ENCODE measurements at regions not wholly inside any gene's neighbourhood (a gene's known extent, or its start where the extent isn't known, plus 50 kb on each side); places are given as distances from the start of the nearest gene placed in this dataset.

GRCh38 chr3:189455641-189456417 lies 175.4 kb upstream of the TP63 start:
- no peak overlapping the region for H3K27ac Mint-ChIP-seq
- H3K4me3 ChIP-seq (ENCODE audit: low read length): no peak overlapping the region
- H3K36me3 Mint-ChIP-seq: peaks cover 0 to 13% (median 2%) of the 10 kb centered on the region in 3 donors
- no peaks in the 10 kb centered on the region for H3K27me3 ChIP-seq (ENCODE audit: insufficient read depth, low read length, poor library complexity, severe bottlenecking)
- H3K4me1 ChIP-seq (ENCODE audit: insufficient read depth, low read length): no peaks in the 10 kb centered on the region
- ChIA-PET CTCF (no interaction called here), POLR2A (no interaction called here)
- H3K27me3 Mint-ChIP-seq: peaks cover 0 to 2% of the 10 kb centered on the region in 2 donors
- H3K9me3 Mint-ChIP-seq: no peaks in the 10 kb centered on the region
- DNase-seq: no peak
- H3K9me3 ChIP-seq (ENCODE audit: low read length): no peaks in the 10 kb centered on the region
- H3K4me1 Mint-ChIP-seq: no peaks in the 10 kb centered on the region
- H3K27ac ChIP-seq (ENCODE audit: low read depth, low read length): no peak overlapping the region
- H3K36me3 ChIP-seq (ENCODE audit: insufficient read depth, low read length): no peaks in the 10 kb centered on the region
- no peak overlapping the region for H3K4me3 Mint-ChIP-seq

GRCh38 chr3:189457201-189457607 lies 174.0 kb upstream of the TP63 start:
- Histone ChIP-seq H3K36me3 (ENCODE audit: insufficient read depth, low read length) (no peaks in the 10 kb centered on the region), H3K27me3 (ENCODE audit: insufficient read depth, low read length, poor library complexity, severe bottlenecking) (no peaks in the 10 kb centered on the region), H3K4me1 (ENCODE audit: insufficient read depth, low read length) (no peaks in the 10 kb centered on the region), H3K9me3 (ENCODE audit: low read length) (no peaks in the 10 kb centered on the region), H3K4me3 (ENCODE audit: low read length) (no peak overlapping the region), H3K27ac (ENCODE audit: low read depth, low read length) (no peak overlapping the region)
- H3K9me3 Mint-ChIP-seq: no peaks in the 10 kb centered on the region
- no peak for DNase-seq
- POLR2A ChIA-PET: no interaction called here
- CTCF ChIA-PET: no interaction called here
- peaks cover 0 to 2% of the 10 kb centered on the region in 2 donors for H3K27me3 Mint-ChIP-seq
- peaks cover 0 to 13% (median 2%) of the 10 kb centered on the region in 3 donors for H3K36me3 Mint-ChIP-seq
- H3K4me1 Mint-ChIP-seq: no peaks in the 10 kb centered on the region
- no peak overlapping the region for H3K4me3 Mint-ChIP-seq
- no peak overlapping the region for H3K27ac Mint-ChIP-seq

DNA sequence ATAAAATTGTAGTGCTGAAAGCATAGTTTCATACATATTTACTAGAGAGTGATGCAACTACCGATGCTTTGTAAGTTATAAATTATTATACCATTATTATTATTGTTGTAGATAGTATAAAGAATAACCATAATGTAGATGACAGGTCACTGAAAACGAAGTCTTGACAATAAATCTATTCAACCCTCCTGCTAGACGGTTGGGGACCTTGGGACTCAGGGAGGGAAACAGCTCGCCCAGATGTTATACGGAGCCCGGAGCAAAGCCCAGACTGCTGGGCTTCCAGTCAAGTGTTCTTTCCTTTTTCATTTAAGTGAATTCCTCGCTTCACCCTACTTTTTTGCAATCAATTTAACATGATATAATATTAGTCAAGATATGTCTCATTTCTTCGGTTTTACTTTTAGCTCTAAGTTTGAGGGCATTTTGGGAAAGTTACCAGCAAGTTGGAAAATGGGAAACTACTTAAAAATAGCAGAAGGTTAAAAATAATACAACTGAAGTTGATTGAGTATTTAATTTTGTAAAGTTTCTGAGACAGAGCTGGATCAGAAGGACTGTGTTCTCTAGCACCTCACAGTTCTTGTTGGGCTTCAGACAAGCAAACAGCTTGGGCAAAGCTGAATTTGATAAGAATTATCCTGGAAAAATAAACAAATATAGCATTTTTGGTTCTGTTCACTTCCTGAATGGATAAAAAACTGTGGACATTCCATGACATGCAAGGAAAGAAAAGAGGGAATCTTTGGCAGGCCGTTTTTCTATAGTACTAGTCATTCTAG lies 173.4 kb upstream of the TP63 start:
- Histone ChIP-seq H3K36me3 (ENCODE audit: insufficient read depth, low read length) (no peaks in the 10 kb centered on the region), H3K9me3 (ENCODE audit: low read length) (no peaks in the 10 kb centered on the region), H3K27me3 (ENCODE audit: insufficient read depth, low read length, poor library complexity, severe bottlenecking) (no peaks in the 10 kb centered on the region), H3K27ac (ENCODE audit: low read depth, low read length) (no peak overlapping the region), H3K4me3 (ENCODE audit: low read length) (no peak overlapping the region), H3K4me1 (ENCODE audit: insufficient read depth, low read length) (no peaks in the 10 kb centered on the region)
- H3K4me3 Mint-ChIP-seq: no peak overlapping the region
- H3K27me3 Mint-ChIP-seq: peaks cover 0 to 2% of the 10 kb centered on the region in 2 donors
- no peak for DNase-seq
- POLR2A ChIA-PET: no interaction called here
- peaks cover 0 to 13% (median 2%) of the 10 kb centered on the region in 3 donors for H3K36me3 Mint-ChIP-seq
- H3K4me1 Mint-ChIP-seq: no peaks in the 10 kb centered on the region
- CTCF ChIA-PET: no interaction called here
- H3K9me3 Mint-ChIP-seq: no peaks in the 10 kb centered on the region
- no peak overlapping the region for H3K27ac Mint-ChIP-seq

DNA sequence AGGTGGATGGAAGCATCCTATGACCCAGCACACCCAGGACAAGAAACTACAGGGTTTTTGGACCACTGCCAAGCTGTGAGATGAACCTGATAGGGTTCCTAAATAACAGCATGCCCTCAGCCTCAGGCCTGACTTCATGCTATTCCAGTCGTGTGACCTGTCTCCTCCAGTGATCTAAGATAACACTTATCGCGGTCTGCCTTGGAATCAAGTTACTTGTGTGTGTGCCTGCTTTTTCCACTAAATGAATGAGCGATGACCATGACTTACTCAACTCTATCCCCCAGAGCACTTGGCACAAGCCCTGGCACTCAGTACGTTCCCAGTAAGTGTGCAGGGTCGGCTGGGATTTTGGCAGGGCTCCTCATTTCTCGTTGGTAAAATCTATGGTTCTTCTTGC lies 172.7 kb upstream of the TP63 start:
- ChIA-PET POLR2A (no interaction called here), CTCF (no interaction called here)
- H3K4me1 Mint-ChIP-seq: no peaks in the 10 kb centered on the region
- H3K27ac ChIP-seq (ENCODE audit: low read depth, low read length): no peak overlapping the region
- H3K36me3 ChIP-seq (ENCODE audit: insufficient read depth, low read length): no peaks in the 10 kb centered on the region
- H3K4me1 ChIP-seq (ENCODE audit: insufficient read depth, low read length): no peaks in the 10 kb centered on the region
- H3K27me3 ChIP-seq (ENCODE audit: insufficient read depth, low read length, poor library complexity, severe bottlenecking): no peaks in the 10 kb centered on the region
- no peak overlapping the region for H3K4me3 Mint-ChIP-seq
- no peaks in the 10 kb centered on the region for H3K9me3 Mint-ChIP-seq
- peaks cover 0 to 13% (median 2%) of the 10 kb centered on the region in 3 donors for H3K36me3 Mint-ChIP-seq
- no peak for DNase-seq
- no peaks in the 10 kb centered on the region for H3K27me3 Mint-ChIP-seq
- H3K9me3 ChIP-seq (ENCODE audit: low read length): no peaks in the 10 kb centered on the region
- H3K27ac Mint-ChIP-seq: no peak overlapping the region
- no peak overlapping the region for H3K4me3 ChIP-seq (ENCODE audit: low read length)

DNA sequence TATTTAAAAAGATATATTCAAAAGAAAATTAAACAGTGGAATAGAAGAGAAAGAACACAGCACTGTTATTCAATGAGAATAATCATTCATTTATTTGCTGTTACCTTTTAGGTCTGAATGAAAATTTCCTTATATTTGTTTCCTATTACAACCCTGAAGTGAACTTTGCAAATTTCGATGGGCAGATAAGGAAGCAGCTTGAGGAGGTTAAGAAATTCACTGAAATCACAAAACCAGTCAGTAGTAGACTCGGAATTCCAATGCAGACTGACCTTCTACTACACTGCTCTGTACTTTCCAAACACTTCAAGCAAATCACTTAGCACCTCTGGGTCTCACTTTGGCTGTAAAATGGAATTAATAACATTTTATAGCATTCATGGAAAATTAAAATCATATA lies 172.0 kb upstream of the TP63 start:
- peaks cover 0 to 13% (median 2%) of the 10 kb centered on the region in 3 donors for H3K36me3 Mint-ChIP-seq
- H3K27ac ChIP-seq (ENCODE audit: low read depth, low read length): no peak overlapping the region

GRCh38 chr3:189460511-189460910 lies 170.7 kb upstream of the TP63 start:
- Mint-ChIP-seq H3K27me3 (no peaks in the 10 kb centered on the region), H3K36me3 (peaks cover 0 to 9% (median 2%) of the 10 kb centered on the region in 3 donors), H3K4me3 (no peak overlapping the region), H3K4me1 (no peaks in the 10 kb centered on the region), H3K9me3 (no peaks in the 10 kb centered on the region), H3K27ac (no peak overlapping the region)
- no peak for DNase-seq
- CTCF ChIA-PET: no interaction called here
- H3K4me3 ChIP-seq (ENCODE audit: low read length): no peak overlapping the region
- H3K9me3 ChIP-seq (ENCODE audit: low read length): no peaks in the 10 kb centered on the region
- no peaks in the 10 kb centered on the region for H3K36me3 ChIP-seq (ENCODE audit: insufficient read depth, low read length)
- H3K4me1 ChIP-seq (ENCODE audit: insufficient read depth, low read length): no peaks in the 10 kb centered on the region
- H3K27ac ChIP-seq (ENCODE audit: low read depth, low read length): no peak overlapping the region
- no peaks in the 10 kb centered on the region for H3K27me3 ChIP-seq (ENCODE audit: insufficient read depth, low read length, poor library complexity, severe bottlenecking)
- POLR2A ChIA-PET: no interaction called here

More for the DNA sequence above, 172.0 kb upstream of the TP63 start:
- H3K9me3 Mint-ChIP-seq: no peaks in the 10 kb centered on the region
- H3K36me3 ChIP-seq (ENCODE audit: insufficient read depth, low read length): no peaks in the 10 kb centered on the region
- no peaks in the 10 kb centered on the region for H3K27me3 Mint-ChIP-seq
- POLR2A ChIA-PET: no interaction called here
- no peak for DNase-seq
- no peaks in the 10 kb centered on the region for H3K9me3 ChIP-seq (ENCODE audit: low read length)
- CTCF ChIA-PET: no interaction called here
- no peaks in the 10 kb centered on the region for H3K4me1 ChIP-seq (ENCODE audit: insufficient read depth, low read length)
- no peak overlapping the region for H3K4me3 ChIP-seq (ENCODE audit: low read length)
- H3K27ac Mint-ChIP-seq: no peak overlapping the region
- H3K27me3 ChIP-seq (ENCODE audit: insufficient read depth, low read length, poor library complexity, severe bottlenecking): no peaks in the 10 kb centered on the region
- no peaks in the 10 kb centered on the region for H3K4me1 Mint-ChIP-seq
- no peak overlapping the region for H3K4me3 Mint-ChIP-seq

- Mint-ChIP-seq H3K27me3 (no peaks in the 10 kb centered on the region), H3K27ac (no peak overlapping the region), H3K9me3 (no peaks in the 10 kb centered on the region), H3K4me3 (no peak overlapping the region), H3K4me1 (peaks cover 0 to 3% (median 0%) of the 10 kb centered on the region in 3 donors), H3K36me3 (no peaks in the 10 kb centered on the region)
- H3K27ac ChIP-seq (ENCODE audit: low read depth, low read length): no peak overlapping the region
- no peak overlapping the region for H3K4me3 ChIP-seq (ENCODE audit: low read length)
- ChIA-PET POLR2A (no interaction called here), CTCF (no interaction called here)
- no peaks in the 10 kb centered on the region for H3K4me1 ChIP-seq (ENCODE audit: insufficient read depth, low read length)
- no peak for DNase-seq
- no peaks in the 10 kb centered on the region for H3K36me3 ChIP-seq (ENCODE audit: insufficient read depth, low read length)
- no peaks in the 10 kb centered on the region for H3K9me3 ChIP-seq (ENCODE audit: low read length)
- H3K27me3 ChIP-seq (ENCODE audit: insufficient read depth, low read length, poor library complexity, severe bottlenecking): no peaks in the 10 kb centered on the region
Measured at GRCh38 chr3:189464799-189465198, 166.4 kb upstream of the TP63 start.

GRCh38 chr3:189466004-189466403 lies 165.2 kb upstream of the TP63 start:
- Histone ChIP-seq H3K27ac (ENCODE audit: low read depth, low read length) (no peak overlapping the region), H3K27me3 (ENCODE audit: insufficient read depth, low read length, poor library complexity, severe bottlenecking) (no peaks in the 10 kb centered on the region), H3K4me1 (ENCODE audit: insufficient read depth, low read length) (no peaks in the 10 kb centered on the region), H3K9me3 (ENCODE audit: low read length) (no peaks in the 10 kb centered on the region), H3K36me3 (ENCODE audit: insufficient read depth, low read length) (no peaks in the 10 kb centered on the region), H3K4me3 (ENCODE audit: low read length) (no peak overlapping the region)
- Mint-ChIP-seq H3K4me3 (no peak overlapping the region), H3K4me1 (peaks cover 0 to 3% (median 0%) of the 10 kb centered on the region in 3 donors), H3K27ac (no peak overlapping the region), H3K27me3 (no peaks in the 10 kb centered on the region), H3K9me3 (peaks cover 0 to 2% (median 0%) of the 10 kb centered on the region in 5 donors), H3K36me3 (no peaks in the 10 kb centered on the region)
- no peak for DNase-seq
- CTCF ChIA-PET: no interaction called here
- POLR2A ChIA-PET: no interaction called here

Data from CD8-positive, alpha-beta memory T cell (primary cell).